HG02885 (cell line): ENCODE measurements at regions not wholly inside any gene's neighbourhood (a gene's known extent, or its start where the extent isn't known, plus 50 kb on each side); places are given as distances from the start of the nearest gene placed in this dataset.
"Not testable (repeated sequence)": the region's sequence is repeated elsewhere in the genome, so short reads cannot be mapped to it uniquely, and the experiment has no call there.

Experiments used
- ATAC-seq: cut with Tn5 transposase; IDR thresholded peaks from one replicate; pipeline ENCODE4 v1.9.1; 2021; ENCODE audit warnings: mild to moderate bottlenecking; ENCODE audit not compliant: unreplicated experiment, poor library complexity

DNA sequence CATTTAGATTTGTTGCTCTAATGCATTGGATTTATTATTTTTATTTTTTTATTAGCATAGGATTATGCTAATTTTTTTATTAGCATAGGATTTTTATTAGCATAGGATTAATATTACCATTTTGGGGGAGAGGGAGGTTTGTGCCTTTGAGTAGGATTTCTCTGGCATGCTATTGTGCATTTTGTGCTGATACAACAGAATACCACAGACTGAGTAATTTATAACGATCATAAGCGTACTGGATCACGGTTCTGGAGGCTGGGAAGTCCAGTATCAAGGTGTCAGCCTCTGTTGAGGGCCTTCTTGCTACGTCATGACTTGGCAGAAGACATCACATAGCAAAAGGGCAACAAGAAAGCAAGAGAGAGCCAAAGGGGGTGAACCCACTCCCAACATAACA, 187.5 kb downstream of the XPNPEP1 start:
- ATAC-seq: no peak

GRCh38 chr10:109732254-109732965, 190.9 kb downstream of the XPNPEP1 start:
- no peak for ATAC-seq

- not testable (repeated sequence) for ATAC-seq
Observed at GRCh38 chr10:109729895-109730294, 193.4 kb downstream of the XPNPEP1 start.

- no peak for ATAC-seq
Observed at GRCh38 chr10:109727436-109727835, 195.9 kb downstream of the XPNPEP1 start.

- ATAC-seq: no peak
Observed at GRCh38 chr10:109726473-109726872, 196.8 kb downstream of the XPNPEP1 start.

- ATAC-seq: no peak
Observed at GRCh38 chr10:109723305-109723704, 200.0 kb downstream of the XPNPEP1 start.

GRCh38 chr10:109721453-109722064, 201.8 kb downstream of the XPNPEP1 start:
- no peak for ATAC-seq

- no peak for ATAC-seq
Observed at GRCh38 chr10:109706026-109706560, 217.2 kb downstream of the XPNPEP1 start.

DNA sequence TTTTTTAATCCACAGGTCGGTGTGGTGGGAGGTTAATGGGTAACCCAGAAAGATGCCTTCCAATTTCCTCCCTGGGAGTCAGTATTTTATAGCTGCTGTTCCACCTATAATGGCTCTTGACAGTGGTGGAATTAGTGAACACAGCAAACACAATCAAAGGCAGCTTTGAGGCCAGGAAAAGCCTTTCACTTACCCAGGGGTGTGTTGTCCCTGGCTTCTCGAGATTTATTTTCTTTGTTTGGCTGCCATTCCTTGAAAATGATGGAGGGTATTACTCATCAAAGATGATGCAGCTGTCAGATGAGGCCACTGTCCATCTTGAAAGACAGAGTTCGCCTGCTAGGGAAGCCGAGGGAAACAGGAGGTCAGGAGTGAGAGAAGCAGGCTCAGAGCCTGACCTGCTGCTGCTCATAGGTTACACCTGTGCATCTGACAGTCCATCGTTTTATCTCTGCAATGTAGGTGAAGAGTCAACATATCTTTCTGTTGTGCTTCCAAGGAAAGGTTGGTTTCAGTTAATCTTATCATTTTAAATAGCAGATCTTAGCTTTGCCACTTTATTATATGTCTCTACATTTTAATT, 221.6 kb downstream of the XPNPEP1 start:
- no peak for ATAC-seq

- no peak for ATAC-seq
Observed at GRCh38 chr10:109698882-109699664, 224.2 kb downstream of the XPNPEP1 start.

- ATAC-seq: no peak
Observed at GRCh38 chr10:109698086-109698485, 225.2 kb downstream of the XPNPEP1 start.

GRCh38 chr10:109696981-109697775, 226.1 kb downstream of the XPNPEP1 start:
- ATAC-seq: no peak

DNA sequence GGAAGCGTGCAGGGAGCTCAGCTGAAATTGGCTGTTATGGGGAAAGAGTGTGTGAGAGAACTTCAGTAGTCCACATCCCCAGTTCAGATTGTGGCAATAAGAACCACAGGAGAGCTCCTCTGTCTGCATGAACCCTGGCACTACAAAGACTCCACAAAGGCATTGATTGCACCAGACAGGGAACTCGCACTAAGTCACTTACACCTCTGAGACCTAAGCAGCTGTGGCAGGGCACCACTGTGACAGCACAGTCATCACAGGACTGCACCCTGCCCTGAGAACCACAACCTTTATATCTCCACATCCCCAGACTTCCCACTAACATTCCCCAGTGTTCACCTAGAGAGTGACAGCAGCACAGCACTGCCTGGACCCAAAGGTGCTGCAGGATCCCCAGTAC, 226.8 kb downstream of the XPNPEP1 start:
- ATAC-seq: no peak

DNA sequence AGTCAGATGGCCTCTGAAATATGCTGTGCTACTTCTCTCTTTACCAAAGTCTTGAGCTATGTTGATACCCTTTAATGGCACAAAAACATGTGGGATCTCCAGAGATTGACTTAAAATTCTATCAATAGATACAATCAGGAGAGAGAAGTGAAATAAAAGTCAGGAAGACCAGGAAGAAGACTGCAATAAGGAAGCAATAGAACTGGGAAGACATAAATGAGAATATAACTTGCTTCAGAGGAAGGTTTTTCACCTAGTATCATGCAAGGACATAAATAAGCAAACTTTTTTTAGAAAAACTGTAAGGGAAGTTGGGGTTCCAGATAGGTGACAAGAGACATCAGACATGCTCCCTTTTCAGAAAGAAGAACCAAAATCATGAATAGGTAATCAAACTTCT, 227.3 kb downstream of the XPNPEP1 start:
- no peak for ATAC-seq

GRCh38 chr10:109689785-109690184, 233.5 kb downstream of the XPNPEP1 start:
- no peak for ATAC-seq

GRCh38 chr10:109679478-109679877, 243.8 kb downstream of the XPNPEP1 start:
- ATAC-seq: no peak

DNA sequence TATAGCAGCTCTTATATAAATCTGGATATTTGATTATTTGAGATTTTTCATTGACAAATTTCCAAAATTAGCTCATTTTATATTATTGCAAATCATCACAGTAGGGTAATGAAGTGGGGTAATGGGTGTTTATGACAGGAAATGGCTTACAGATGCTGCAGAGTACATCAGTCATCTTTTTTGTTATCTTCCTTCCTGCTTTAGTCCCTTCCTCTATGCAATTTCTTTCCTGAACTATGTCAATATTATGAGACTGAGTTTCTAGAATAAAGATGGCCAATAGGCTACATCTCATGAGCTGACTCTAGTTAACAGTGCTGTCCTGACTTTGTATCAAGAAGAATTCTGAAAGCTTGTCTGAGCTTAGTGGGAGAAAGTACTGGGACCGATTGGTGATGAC, 244.5 kb downstream of the XPNPEP1 start:
- no peak for ATAC-seq

- no peak for ATAC-seq
Observed at GRCh38 chr10:109676703-109677102, 246.6 kb downstream of the XPNPEP1 start.

GRCh38 chr10:109668703-109669102, 254.6 kb downstream of the XPNPEP1 start:
- no peak for ATAC-seq

- no peak for ATAC-seq
Observed at GRCh38 chr10:109668154-109668665, 255.1 kb downstream of the XPNPEP1 start.
